MM.1S (cell line): ENCODE measurements at regions not wholly inside any gene's neighbourhood (a gene's known extent, or its start where the extent isn't known, plus 50 kb on each side); places are given as distances from the start of the nearest gene placed in this dataset.

Experiments used
- DNase-seq: peaks from one replicate; pipeline ENCODE4 v3.0.0-alpha.2; 2015
- H2AFZ ChIP-seq: fragments of 300-600 bp; sonication (generic); 2 replicates; pipeline ENCODE4 v1.6.0; 2016; ENCODE audit warnings: antibody characterized with exemption, low read length
- H3F3A ChIP-seq: fragments of 300-600 bp; sonication (generic); 2 replicates; pipeline ENCODE4 v1.6.1; 2016; ENCODE audit warnings: mild to moderate bottlenecking, antibody characterized with exemption, low read length, moderate library complexity, mixed read lengths; ENCODE audit not compliant: insufficient read depth
- H3K27ac ChIP-seq: fragments of 300-600 bp; sonication (generic); 2 replicates; pipeline ENCODE4 v1.5.1; 2016; ENCODE audit warnings: mild to moderate bottlenecking, low read length
- H3K27me3 ChIP-seq: fragments of 300-600 bp; sonication (generic); replicated peaks from 2 replicates; pipeline ENCODE4 v1.6.0; 2016; ENCODE audit warnings: low read length; ENCODE audit not compliant: insufficient read depth
- H3K36me3 ChIP-seq: fragments of 300-600 bp; sonication (generic); replicated peaks from 2 replicates; pipeline ENCODE4 v1.6.1; 2016; ENCODE audit warnings: mild to moderate bottlenecking, low read length, mixed read lengths; ENCODE audit not compliant: insufficient read depth
- H3K4me1 ChIP-seq: fragments of 300-600 bp; sonication (generic); 2 replicates; pipeline ENCODE4 v1.6.1; 2016; ENCODE audit warnings: low read length, mixed read lengths
- H3K4me2 ChIP-seq: fragments of 300-600 bp; sonication (generic); 2 replicates; pipeline ENCODE4 v1.6.0; 2016; ENCODE audit warnings: low read depth, low read length
- H3K4me3 ChIP-seq: fragments of 300-600 bp; sonication (generic); 2 replicates; pipeline ENCODE4 v1.5.1; 2016; ENCODE audit warnings: low read length, mixed read lengths
- H3K79me2 ChIP-seq: fragments of 300-600 bp; sonication (generic); 2 replicates; pipeline ENCODE4 v1.6.1; 2016; ENCODE audit warnings: mixed run types, low read length, mixed read lengths
- H3K9ac ChIP-seq: fragments of 300-600 bp; sonication (generic); 2 replicates; pipeline ENCODE4 v1.6.1; 2016; ENCODE audit warnings: low read length, mixed read lengths
- H3K9me2 ChIP-seq: fragments of 300-600 bp; sonication (generic); replicated peaks from 2 replicates; pipeline ENCODE4 v1.6.1; 2016; ENCODE audit warnings: mild to moderate bottlenecking, low read length, mixed read lengths; ENCODE audit not compliant: insufficient read depth
- H3K9me3 ChIP-seq: fragments of 300-600 bp; sonication (generic); replicated peaks from 2 replicates; pipeline ENCODE4 v1.6.1; 2016; ENCODE audit warnings: mild to moderate bottlenecking, low read length, mixed read lengths; ENCODE audit not compliant: insufficient read depth
- H4K20me1 ChIP-seq: fragments of 300-600 bp; sonication (generic); 2 replicates; pipeline ENCODE4 v1.6.1; 2016; ENCODE audit warnings: mild to moderate bottlenecking, low read length, moderate library complexity, mixed read lengths; ENCODE audit not compliant: insufficient read depth
- EZH2 ChIP-seq: fragments of 300-600 bp; sonication (generic); optimal IDR thresholded peaks from 2 replicates; pipeline ENCODE3; 2017; ENCODE audit warnings: low read depth, mild to moderate bottlenecking, antibody characterized with exemption, low read length, mixed read lengths
- EZH2phosphoT487 ChIP-seq: fragments of 300-600 bp; sonication (generic); IDR thresholded peaks from 2 replicates; pipeline ENCODE4 v1.6.1; 2018; ENCODE audit warnings: antibody characterized with exemption, low read length
- TF ChIP-seq, protein P1 (sequence below): fragments of 300-600 bp; sonication (generic); IDR thresholded peaks from 2 replicates; pipeline ENCODE4 v1.5.1; 2016; ENCODE audit warnings: antibody characterized with exemption, low read length, mixed read lengths

DNA sequence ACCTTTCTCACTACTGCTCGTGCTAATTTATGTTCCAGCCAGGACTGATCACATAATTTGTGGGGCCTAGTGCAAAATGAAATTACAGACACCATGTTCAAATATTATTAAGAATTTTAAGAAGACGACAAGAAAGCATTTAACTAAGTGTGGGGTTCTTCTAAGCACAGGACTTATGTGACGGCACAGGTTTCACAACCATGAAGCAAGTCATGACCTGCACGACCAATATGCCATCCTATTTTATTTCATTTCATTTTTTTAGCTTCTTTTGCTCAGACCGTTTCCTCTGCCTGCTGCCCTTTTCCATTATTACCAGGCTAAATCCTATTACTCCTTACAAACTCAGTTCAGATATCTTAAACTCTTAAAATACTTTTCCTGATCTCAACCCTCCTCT lies 462.5 kb downstream of the AASDHPPT start:
- Histone ChIP-seq H3K9me3 (no peaks in the 10 kb centered on the region), H3K27ac (no peak overlapping the region), H3F3A (no peaks in the 10 kb centered on the region), H3K9me2 (no peaks in the 10 kb centered on the region), H3K4me1 (no peaks in the 10 kb centered on the region), H3K79me2 (no peaks in the 10 kb centered on the region), H3K4me3 (no peak overlapping the region), H3K4me2 (no peak overlapping the region), H3K9ac (no peak overlapping the region), H3K27me3 (no peaks in the 10 kb centered on the region), H4K20me1 (no peaks in the 10 kb centered on the region), H3K36me3 (no peaks in the 10 kb centered on the region), H2AFZ (no peak overlapping the region)
- no peak for DNase-seq
- TF ChIP-seq EZH2 (no peak), EZH2phosphoT487 (no peak)
- TF ChIP-seq, protein P1, sequence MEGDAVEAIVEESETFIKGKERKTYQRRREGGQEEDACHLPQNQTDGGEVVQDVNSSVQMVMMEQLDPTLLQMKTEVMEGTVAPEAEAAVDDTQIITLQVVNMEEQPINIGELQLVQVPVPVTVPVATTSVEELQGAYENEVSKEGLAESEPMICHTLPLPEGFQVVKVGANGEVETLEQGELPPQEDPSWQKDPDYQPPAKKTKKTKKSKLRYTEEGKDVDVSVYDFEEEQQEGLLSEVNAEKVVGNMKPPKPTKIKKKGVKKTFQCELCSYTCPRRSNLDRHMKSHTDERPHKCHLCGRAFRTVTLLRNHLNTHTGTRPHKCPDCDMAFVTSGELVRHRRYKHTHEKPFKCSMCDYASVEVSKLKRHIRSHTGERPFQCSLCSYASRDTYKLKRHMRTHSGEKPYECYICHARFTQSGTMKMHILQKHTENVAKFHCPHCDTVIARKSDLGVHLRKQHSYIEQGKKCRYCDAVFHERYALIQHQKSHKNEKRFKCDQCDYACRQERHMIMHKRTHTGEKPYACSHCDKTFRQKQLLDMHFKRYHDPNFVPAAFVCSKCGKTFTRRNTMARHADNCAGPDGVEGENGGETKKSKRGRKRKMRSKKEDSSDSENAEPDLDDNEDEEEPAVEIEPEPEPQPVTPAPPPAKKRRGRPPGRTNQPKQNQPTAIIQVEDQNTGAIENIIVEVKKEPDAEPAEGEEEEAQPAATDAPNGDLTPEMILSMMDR = no peak

DNA sequence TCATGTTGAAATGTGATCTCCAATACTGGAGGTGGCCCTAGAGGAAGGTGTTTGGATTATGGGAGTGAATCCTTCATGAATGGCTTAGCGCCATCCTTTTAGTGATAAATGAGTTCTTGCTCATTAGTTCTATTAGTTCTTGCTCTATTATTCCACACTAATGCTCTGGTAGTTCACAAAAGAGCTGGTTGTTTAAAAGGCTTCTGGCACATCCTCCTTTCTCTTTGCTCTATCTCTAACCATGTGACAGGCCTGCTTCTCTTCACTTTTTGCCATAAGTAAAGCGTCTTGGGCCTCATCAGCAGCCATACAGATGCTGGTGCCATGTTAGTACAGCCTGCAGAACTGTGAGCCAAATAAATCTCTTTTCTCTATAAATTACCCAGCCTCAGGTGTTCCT lies 469.9 kb downstream of the GUCY1A2 start:
- DNase-seq = no peak
- TF ChIP-seq EZH2 = no peak
- TF ChIP-seq, protein P1 = no peak
- no peak for TF ChIP-seq EZH2phosphoT487

DNA sequence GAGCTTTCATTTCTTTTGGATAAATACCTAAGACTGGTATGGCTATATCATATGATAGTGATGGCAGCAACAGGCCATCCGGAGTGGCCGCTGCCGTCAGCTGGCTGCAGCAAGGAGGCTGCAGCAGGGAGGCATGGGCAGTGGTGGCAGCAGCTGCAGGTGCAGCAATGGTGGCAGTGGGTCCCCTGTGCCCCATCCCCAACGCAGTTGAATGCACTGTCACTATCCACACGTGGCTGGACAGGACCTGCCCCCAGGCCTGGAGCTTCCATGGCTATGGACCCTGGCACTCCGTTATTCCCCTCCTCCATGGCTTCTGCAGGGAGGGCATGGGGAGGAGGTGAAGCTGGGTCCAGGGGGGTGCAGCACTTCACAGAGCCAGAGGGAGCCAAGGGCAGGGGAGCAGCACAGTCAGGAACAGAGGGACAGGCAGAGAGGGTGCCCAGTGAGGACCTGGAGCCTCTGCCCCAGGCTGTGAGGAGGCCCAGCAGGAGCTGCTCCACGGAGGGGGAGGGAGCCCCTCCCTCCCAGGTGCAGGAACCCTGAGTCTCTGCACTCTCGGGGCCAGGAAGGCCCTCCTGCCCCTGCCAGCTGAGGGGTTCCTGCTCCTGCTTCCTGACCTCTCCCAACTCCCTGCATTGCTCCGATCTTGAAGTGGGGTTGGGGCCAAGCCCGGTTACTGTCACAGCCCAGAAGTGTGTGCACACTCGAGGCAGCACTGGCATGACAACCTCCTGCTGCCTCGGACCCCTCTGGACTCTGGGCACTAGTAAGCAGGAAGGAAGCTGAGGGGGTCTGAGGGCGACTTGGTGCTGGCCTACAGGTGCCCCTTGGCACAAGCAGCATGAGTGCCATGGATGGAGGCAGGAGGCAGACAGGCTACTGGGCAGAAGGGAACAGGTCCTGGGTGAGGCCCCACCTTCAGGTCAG lies 466.3 kb downstream of the GUCY1A2 start:
- Histone ChIP-seq H2AFZ (no peak overlapping the region), H3K36me3 (no peaks in the 10 kb centered on the region), H3K4me3 (no peak overlapping the region)

More for the DNA sequence above, 469.9 kb downstream of the GUCY1A2 start:
- H3K9ac ChIP-seq = no peak overlapping the region
- H3K27me3 ChIP-seq = no peaks in the 10 kb centered on the region
- H3K4me1 ChIP-seq = no peaks in the 10 kb centered on the region
- no peak overlapping the region for H3K27ac ChIP-seq
- no peaks in the 10 kb centered on the region for H3K9me2 ChIP-seq
- no peak overlapping the region for H2AFZ ChIP-seq
- no peak overlapping the region for H3K4me3 ChIP-seq
- no peaks in the 10 kb centered on the region for H3K36me3 ChIP-seq
- H4K20me1 ChIP-seq = no peaks in the 10 kb centered on the region
- H3K4me2 ChIP-seq = no peak overlapping the region
- H3K9me3 ChIP-seq = no peaks in the 10 kb centered on the region
- no peaks in the 10 kb centered on the region for H3F3A ChIP-seq
- H3K79me2 ChIP-seq = no peaks in the 10 kb centered on the region

DNA sequence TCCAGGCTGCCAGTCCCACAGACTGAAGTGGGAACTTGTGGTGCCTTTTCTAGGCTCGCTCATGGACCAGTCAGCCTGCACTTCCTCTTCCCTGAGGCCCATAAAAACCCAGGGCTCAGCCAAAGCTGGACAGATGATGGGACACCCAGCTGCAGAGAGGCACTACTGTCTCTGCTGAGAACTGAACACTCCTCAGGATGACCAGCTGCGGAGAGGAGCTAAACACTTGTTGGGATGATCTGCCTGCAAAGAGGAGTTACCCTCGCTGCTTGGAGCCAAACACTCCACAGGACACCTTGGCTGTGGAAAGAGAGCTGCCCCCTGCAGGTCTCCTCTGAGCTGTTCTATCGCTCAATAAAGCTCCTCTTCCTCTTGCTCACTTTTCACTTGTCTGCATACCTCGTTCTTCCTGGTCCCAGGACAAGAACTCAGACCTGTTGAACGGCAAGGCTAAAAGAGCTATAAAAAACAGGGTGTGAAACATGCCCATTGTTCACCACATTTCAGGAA lies 465.5 kb downstream of the GUCY1A2 start:
- H3K9me3 ChIP-seq = no peaks in the 10 kb centered on the region
- no peak overlapping the region for H3K4me2 ChIP-seq
- H3F3A ChIP-seq = no peaks in the 10 kb centered on the region
- no peak overlapping the region for H3K9ac ChIP-seq
- no peaks in the 10 kb centered on the region for H3K27me3 ChIP-seq
- TF ChIP-seq EZH2phosphoT487 = no peak
- TF ChIP-seq, protein P1 = no peak
- TF ChIP-seq EZH2 = no peak
- no peak overlapping the region for H2AFZ ChIP-seq
- no peaks in the 10 kb centered on the region for H3K79me2 ChIP-seq
- no peaks in the 10 kb centered on the region for H3K36me3 ChIP-seq
- H3K9me2 ChIP-seq = no peaks in the 10 kb centered on the region
- no peak overlapping the region for H3K27ac ChIP-seq
- DNase-seq = no peak
- H4K20me1 ChIP-seq = no peaks in the 10 kb centered on the region
- H3K4me3 ChIP-seq = no peak overlapping the region
- no peaks in the 10 kb centered on the region for H3K4me1 ChIP-seq

More for the DNA sequence above, 466.3 kb downstream of the GUCY1A2 start:
- Histone ChIP-seq H3K9ac (no peak overlapping the region), H3K27me3 (no peaks in the 10 kb centered on the region), H4K20me1 (no peaks in the 10 kb centered on the region), H3K4me1 (no peaks in the 10 kb centered on the region), H3F3A (no peaks in the 10 kb centered on the region), H3K9me2 (no peaks in the 10 kb centered on the region), H3K27ac (no peak overlapping the region), H3K9me3 (no peaks in the 10 kb centered on the region), H3K79me2 (no peaks in the 10 kb centered on the region), H3K4me2 (no peak overlapping the region)
- no peak for TF ChIP-seq EZH2phosphoT487
- no peak for DNase-seq
